Choroid plexus epithelial cell (primary cell): ENCODE measurements at regions not wholly inside any gene's neighbourhood (a gene's known extent, or its start where the extent isn't known, plus 50 kb on each side); places are given as distances from the start of the nearest gene placed in this dataset.

ENCODE experiments used
- DNase-seq: peaks from one replicate; pipeline ENCODE4 v3.0.0-alpha.2; 2010; ENCODE audit warnings: low read depth
- H3K4me3 ChIP-seq: 2 replicates; pipeline ENCODE4 v1.5.1; 2011; ENCODE audit warnings: low read depth, mild to moderate bottlenecking, control low read depth, low read length, moderate library complexity
- TF ChIP-seq, protein P1 (sequence below): conservative IDR thresholded peaks from 2 replicates; pipeline ENCODE4 v1.5.1; 2011; ENCODE audit warnings: low read depth, mild to moderate bottlenecking, control low read depth, inconsistent platforms, low read length, moderate library complexity

DNA sequence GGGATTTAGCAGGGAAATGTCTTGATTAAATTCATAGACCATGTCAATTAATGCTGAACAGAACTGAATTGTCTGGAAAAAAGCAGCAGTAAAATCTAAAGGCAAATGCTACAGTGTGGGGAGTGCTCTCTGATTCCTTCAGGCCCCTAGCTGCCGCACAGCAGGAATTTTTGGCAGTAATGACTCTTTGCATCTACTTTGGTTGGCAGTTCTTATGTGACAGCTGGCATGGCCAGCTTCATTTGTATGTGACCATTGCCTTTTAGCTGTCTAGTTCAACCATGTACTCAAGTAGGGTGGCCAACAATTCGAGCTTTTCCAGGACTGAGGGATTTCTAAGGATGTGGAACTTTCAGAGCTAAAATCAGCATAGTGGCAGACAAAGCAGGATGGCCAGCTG, 499.1 kb upstream of the MAN1A1 start:
- no peak overlapping the region for H3K4me3 ChIP-seq
- TF ChIP-seq, protein P1, sequence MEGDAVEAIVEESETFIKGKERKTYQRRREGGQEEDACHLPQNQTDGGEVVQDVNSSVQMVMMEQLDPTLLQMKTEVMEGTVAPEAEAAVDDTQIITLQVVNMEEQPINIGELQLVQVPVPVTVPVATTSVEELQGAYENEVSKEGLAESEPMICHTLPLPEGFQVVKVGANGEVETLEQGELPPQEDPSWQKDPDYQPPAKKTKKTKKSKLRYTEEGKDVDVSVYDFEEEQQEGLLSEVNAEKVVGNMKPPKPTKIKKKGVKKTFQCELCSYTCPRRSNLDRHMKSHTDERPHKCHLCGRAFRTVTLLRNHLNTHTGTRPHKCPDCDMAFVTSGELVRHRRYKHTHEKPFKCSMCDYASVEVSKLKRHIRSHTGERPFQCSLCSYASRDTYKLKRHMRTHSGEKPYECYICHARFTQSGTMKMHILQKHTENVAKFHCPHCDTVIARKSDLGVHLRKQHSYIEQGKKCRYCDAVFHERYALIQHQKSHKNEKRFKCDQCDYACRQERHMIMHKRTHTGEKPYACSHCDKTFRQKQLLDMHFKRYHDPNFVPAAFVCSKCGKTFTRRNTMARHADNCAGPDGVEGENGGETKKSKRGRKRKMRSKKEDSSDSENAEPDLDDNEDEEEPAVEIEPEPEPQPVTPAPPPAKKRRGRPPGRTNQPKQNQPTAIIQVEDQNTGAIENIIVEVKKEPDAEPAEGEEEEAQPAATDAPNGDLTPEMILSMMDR, result no peak
- no peak for DNase-seq

DNA sequence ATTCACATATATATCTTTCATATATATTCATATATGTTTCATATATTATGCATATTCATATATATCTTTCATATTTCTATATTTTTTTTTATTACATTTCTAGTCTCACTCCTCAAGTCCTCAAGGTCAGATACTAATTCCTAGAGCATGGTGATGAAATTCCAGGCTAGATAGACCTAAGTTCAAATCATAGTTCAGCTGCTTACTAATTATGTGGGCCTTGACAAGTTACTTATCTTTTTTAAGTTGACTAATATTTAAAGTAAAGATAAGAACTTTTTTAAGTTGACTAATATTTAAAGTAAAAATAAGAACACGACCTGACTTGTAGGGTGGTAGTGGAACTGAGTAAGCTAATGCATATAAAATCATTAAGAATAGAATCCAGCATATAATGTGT, 495.6 kb upstream of the MAN1A1 start:
- TF ChIP-seq, protein P1, result no peak
- no peak overlapping the region for H3K4me3 ChIP-seq
- DNase-seq, result no peak

DNA sequence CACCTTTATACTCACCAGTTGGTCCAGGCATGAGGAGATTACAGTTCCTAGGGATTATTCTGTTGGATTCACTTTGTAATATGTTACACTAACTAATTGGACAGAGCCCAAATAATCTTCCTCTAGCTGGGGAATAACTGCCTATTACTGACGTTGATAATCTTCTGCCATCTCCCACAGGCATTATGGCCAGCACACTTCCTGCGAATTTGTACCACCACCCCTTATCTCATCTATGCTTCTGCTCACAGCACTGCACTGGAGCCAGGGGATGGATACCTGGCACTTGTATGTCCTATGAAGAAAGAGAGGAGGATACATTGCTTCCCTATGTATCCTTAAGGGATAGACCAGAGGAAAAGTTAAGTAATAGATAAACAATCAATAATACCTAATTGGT, 494.8 kb upstream of the MAN1A1 start:
- H3K4me3 ChIP-seq, result no peak overlapping the region
- TF ChIP-seq, protein P1, result no peak
- no peak for DNase-seq

DNA sequence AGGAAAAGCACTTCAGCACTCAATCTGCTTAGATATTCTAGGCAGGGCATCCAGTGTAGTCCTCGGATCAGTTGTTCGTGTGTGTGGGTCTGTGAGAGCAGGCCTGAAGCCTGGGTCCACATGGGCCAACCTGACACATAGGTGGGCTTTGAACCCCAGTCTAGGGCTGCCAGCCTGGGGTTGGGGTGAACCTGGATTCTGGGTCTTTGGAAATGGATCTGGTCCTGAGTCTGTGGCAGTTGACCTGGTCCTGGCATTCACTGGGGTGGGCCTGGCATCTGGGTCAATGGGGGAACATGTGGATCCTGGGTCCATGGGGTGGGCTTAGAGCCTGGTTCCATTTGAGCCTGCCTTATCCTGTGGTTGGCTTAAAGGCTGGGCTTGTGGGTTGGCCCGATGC, 492.6 kb upstream of the MAN1A1 start:
- H3K4me3 ChIP-seq, result no peak overlapping the region
- TF ChIP-seq, protein P1, result no peak
- DNase-seq, result no peak

DNA sequence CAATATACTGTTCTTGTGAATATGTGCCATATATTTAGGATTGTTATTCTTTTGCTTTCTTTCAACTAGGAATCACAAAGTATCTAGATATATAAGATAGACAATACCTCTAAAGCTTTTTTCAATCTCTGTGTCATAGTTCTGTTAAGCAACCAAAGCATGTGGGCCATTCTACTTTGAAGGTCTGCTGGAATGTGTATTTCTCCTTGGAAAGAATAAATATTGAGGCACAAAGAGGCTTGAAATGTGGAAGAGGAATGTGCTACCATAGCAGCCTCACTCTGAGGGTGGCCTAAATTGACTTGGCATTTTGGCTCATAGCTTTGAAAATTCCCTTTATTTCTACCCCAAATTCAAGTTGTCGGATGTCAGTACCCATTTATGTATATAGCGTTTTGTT, 488.5 kb upstream of the MAN1A1 start:
- TF ChIP-seq, protein P1, result no peak
- no peak for DNase-seq
- H3K4me3 ChIP-seq, result no peak overlapping the region

DNA sequence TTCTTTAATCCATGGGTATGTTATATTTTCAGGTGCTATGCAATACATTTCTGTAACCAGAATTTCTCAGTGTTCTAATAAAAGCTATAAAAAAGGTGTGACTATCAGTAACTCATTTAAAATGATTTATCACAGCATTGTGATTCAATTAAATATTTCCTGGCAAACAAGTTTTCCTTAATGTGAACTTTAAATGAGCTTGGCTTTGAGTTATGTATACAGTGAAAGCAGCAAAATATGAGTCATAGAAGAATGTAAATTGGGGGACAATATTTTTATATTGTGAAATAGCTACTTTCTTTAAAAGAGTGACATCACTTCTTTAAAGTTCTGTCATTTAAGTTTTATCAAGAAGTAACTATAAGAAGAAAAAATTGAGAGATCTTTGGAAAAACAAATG, 484.9 kb upstream of the MAN1A1 start:
- no peak for DNase-seq
- H3K4me3 ChIP-seq, result no peak overlapping the region
- TF ChIP-seq, protein P1, result no peak

DNA sequence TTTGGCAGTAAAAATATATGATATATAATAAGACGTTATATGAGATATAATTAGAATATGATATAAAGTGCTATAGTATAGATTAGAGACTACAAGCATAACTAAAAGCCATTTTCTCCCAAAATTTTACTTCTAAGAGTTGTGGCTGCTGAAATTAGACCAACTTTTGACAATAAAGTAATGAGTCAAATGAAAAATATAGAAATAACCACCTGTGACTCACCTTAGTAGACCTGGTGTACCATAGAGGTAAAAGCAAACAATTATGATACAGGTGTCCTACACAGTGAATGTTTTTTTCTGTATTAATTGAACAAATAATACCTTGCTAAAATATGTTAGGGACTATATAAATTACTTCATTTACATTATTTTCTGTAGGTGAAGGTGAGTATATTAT, 482.9 kb upstream of the MAN1A1 start:
- TF ChIP-seq, protein P1, result no peak
- H3K4me3 ChIP-seq, result no peak overlapping the region
- DNase-seq, result no peak
